ENCODE measurements at regions not wholly inside any gene's neighbourhood (a gene's known extent, or its start where the extent isn't known, plus 50 kb on each side); places are given as distances from the start of the nearest gene placed in this dataset.

DNA sequence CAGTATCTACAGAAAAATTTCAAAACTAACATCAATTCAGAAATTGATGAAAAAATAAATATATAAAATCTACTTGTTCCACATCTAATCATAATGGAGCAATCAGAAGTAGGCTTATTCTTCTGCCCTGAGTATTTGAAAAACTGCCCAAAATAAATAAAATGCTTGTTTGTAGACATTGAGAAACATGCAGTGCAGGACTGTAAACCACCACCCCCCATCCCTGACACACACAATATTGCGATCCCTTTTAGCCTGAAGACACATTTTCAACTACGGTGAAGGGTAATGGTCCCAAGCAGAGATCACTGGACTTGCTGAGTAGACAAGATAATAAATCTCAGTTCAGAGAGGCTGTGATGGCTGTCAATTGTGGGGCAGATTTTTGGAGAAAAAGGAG, 261.5 kb downstream of the C6orf118 start:
- TF ChIP-seq, protein P1, sequence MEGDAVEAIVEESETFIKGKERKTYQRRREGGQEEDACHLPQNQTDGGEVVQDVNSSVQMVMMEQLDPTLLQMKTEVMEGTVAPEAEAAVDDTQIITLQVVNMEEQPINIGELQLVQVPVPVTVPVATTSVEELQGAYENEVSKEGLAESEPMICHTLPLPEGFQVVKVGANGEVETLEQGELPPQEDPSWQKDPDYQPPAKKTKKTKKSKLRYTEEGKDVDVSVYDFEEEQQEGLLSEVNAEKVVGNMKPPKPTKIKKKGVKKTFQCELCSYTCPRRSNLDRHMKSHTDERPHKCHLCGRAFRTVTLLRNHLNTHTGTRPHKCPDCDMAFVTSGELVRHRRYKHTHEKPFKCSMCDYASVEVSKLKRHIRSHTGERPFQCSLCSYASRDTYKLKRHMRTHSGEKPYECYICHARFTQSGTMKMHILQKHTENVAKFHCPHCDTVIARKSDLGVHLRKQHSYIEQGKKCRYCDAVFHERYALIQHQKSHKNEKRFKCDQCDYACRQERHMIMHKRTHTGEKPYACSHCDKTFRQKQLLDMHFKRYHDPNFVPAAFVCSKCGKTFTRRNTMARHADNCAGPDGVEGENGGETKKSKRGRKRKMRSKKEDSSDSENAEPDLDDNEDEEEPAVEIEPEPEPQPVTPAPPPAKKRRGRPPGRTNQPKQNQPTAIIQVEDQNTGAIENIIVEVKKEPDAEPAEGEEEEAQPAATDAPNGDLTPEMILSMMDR (CRISPR knock-in tag; IDR thresholded peaks at IDR 0.05): no peak
- TF ChIP-seq MAZ (IDR thresholded peaks at IDR 0.05; ENCODE audit: borderline replicate concordance, low read depth, low read length) (no peak), MAZ (CRISPR knock-in tag; IDR thresholded peaks at IDR 0.05; ENCODE audit: low read depth) (no peak), NFIB (CRISPR knock-in tag; IDR thresholded peaks at IDR 0.05; ENCODE audit: borderline replicate concordance) (no peak), TOE1 (CRISPR knock-in tag; IDR thresholded peaks at IDR 0.05) (no peak), REPIN1 (CRISPR knock-in tag; IDR thresholded peaks at IDR 0.05; ENCODE audit: borderline replicate concordance, low read depth) (no peak), ZFP1 (CRISPR knock-in tag; IDR thresholded peaks at IDR 0.05) (no peak), CREM (IDR thresholded peaks at IDR 0.05) (no peak), CREM (CRISPR knock-in tag; IDR thresholded peaks at IDR 0.05) (no peak), HNF4G (IDR thresholded peaks at IDR 0.05; ENCODE audit: borderline replicate concordance, low read depth, low read length) (no peak), HNF4G (CRISPR knock-in tag; IDR thresholded peaks at IDR 0.05; ENCODE audit: borderline replicate concordance, low read depth) (no peak), SP1 (IDR thresholded peaks at IDR 0.05) (no peak), SP1 (CRISPR knock-in tag; IDR thresholded peaks at IDR 0.05) (no peak), HCFC1 (IDR thresholded peaks at IDR 0.05; ENCODE audit: low read depth, low read length) (no peak)

Measured in HepG2 (cell line).